GM21786 (cell line): ENCODE measurements at regions not wholly inside any gene's neighbourhood (a gene's known extent, or its start where the extent isn't known, plus 50 kb on each side); places are given as distances from the start of the nearest gene placed in this dataset.
"Not testable (repeated sequence)": the region's sequence is repeated elsewhere in the genome, so short reads cannot be mapped to it uniquely, and the experiment has no call there.

Experiments used
- ATAC-seq: cut with Tn5 transposase; IDR thresholded peaks from one replicate; pipeline ENCODE4 v1.9.1; 2021; ENCODE audit not compliant: unreplicated experiment

DNA sequence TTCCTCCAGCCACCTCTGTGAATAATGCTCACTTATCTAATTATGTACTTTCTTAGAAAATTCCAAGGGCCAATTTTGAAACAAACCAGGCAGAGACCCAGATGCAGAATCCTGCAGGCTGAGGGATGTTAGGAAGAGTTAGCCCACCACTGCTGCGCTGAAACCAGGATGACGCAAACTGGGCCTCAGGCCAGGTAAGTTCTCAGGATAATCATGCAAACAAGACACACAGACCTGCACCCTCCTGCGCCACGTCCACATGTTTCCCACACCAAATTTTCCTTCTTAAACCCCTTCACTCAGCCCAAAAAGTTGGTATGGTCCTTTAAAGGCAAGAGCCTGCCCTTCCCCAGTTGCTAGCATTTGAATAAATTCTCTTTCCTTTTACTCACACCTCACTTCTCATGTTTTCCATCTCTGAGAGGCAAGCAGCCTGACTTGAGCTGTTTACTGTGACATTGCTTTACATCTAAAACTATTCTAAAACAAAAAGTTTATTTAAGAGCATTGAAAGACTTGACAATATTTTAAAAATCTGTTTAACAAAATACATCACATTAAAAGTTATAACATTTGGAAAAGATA is 887.1 kb downstream of the LRRIQ3 start:
- ATAC-seq, result no peak

DNA sequence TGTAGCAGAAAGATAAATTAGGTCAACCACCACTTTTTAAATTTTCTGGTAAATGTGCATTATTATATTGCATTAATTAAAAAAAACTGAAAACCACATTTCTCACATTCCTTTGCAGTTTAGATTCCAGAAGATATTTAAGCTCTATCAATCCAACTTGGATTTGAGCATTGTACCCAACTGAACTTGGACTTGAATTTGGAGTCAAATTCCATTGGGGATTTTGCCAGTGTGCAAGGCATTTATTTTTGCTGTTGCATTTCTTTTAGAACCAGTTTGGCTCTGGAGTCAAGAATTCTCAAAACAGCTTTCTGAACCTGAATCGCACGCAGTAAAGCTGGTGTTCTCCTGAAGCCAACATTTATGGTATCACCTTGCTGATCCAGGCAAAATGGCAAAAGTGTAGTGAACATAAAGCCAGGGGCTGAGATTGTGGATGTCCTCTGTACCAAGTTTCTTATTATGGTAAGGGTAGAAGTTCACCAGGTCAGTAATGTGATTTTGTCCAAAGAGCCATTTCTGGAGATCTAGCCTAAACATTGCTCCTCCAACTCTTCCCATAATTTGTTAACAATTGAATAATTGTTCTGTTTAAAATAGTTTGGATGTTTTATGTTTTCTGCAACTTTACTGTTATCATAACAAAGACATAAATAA is 890.9 kb downstream of the LRRIQ3 start:
- ATAC-seq, result no peak

DNA sequence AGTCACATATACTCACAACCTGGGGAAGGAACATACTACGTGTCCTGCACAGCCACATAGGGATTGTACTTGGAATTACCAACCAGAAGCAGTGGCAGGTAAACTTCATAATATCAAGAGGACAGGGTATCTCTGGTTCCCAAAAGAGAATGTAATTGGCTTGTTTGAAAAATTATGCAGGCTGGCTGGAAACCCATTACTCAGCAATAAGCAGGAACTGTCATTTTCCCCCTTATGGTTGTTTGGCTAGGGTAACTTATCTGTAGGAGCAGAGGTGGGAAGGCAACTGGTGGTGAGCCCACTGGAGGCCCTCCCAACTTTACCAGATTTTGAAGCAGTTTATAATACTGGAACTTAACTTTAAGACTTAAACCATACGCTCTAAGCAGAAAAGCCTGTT is 924.1 kb downstream of the LRRIQ3 start:
- ATAC-seq, result no peak

DNA sequence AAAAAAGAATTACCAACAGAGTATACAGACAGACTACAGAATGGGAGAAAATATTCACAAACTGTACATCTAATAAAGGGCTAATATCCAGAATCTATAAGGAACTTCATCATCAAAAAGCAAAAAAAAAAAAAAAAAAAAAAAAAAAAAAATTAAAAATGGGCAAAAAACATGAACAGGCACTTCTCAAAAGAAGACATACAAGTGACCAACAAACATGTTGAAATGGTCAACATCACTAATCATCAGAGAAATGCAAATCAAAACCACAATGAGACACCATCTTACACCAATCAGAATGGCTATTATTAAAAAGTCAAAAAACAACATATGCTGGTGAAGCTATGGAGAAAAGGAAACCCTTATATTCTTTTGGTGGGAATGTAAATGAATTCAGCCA is 952.8 kb downstream of the LRRIQ3 start:
- ATAC-seq, result not testable (repeated sequence)

DNA sequence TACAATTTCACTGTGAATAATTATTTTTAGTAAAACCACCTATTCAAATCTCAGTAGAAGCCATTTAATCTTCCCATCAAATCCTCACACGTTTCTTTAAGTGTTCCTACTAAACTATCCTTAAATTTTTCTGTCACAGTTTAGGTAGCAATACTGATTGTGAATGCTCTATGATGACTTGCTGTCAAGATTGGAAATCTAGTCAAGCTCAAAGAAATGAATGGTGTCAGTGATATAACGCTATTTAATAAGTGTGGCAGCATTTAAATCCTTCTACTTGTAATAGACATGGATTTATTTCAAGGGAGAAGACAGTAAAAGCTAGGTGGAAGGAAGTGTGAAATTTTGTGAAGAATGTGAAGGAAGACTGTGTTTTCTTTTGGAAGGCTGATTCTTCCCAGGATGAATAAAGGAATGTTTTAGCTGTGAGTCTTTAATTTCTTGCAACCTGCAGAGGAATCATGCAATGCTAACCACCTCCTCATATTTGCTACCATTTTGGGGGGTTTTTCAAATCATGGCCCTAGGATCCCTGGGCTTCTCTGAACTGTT is 936.7 kb upstream of the NEGR1 start:
- no peak for ATAC-seq

DNA sequence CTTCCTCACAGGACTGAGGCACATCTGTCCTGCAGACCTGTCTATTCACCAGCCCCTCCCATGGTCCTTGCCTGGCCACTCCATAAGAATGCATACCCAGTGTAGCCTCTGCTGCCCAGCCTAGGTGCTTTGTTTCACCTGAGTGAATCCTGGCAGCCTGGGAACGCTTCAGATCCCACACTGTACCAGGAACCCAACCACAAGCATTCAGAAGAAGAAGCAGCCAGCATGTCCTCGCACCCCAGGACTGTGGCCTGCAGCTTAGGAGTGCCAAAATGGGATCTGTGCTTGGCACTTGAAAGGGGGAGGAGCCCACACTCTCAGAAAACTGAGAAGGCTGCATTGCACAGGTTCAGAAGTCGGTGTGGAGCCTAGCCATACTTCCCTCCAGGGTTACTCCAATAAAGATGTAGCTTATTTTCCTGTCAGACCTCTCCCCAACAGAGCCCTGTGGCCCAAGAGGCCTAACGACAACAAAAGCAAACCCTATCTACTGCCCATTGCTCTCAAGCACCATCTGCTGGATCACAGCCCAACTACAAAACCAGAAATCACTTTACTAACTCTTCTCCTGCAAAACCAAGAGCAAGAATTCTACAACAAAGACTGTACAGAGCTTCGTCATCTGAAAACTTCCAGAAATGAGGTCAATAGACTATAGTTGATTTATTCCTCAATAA is 923.1 kb upstream of the NEGR1 start:
- no peak for ATAC-seq

DNA sequence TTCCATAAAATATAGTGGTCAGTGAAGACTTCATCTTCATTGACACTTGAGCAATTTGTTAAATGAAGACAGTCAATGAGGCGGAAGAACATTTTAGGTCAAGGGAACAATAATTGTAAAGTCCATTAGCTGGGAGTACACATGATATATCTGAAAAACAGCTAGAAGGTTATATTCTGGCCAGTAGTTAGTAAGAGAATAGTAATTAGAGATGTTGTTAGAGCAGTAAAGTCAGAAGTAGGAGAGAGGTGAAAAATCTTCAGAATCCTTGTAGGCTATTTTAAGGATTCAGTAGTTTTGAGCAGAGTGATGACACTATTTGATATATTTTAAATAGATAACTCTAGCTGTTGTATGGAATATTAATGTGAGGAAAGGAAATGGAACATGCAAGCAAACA is 915.6 kb upstream of the NEGR1 start:
- no peak for ATAC-seq

DNA sequence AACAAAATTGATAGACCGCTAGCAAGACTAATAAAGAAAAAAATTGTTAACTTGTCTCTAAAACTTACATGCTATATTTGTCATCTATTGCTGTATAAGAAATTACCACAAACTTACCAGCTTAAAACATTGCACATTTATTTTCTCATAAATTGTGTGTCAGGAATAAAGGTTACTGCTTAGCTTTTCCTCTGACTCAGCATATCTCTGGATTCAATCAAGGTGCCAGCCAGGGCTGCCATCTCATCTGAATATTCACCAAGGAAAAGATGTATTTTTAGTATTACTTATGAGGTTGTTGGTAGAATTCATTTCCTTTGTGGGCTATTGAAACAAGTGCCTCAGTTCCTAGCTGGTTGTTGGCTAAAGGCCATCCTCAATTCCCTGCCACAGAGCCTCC is 912.6 kb upstream of the NEGR1 start:
- ATAC-seq, result no peak

DNA sequence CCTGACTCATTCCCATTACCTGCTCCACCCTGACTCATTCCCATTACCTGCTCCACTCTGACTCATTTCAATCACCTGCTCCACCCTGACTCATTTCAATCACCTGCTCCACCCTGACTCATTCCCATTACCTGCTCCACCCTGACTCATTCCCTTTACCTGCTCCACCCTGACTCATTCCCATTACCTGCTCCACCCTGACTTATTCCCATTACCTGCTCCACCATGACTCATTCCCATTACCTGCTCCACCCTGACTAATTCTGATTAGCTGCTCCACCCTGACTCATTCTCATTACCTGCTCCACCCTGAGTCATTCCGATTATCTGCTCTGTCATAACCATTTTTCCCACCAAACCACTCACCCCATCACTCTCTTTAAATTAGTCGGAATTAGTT is 901.2 kb upstream of the NEGR1 start:
- ATAC-seq, result not testable (repeated sequence)

DNA sequence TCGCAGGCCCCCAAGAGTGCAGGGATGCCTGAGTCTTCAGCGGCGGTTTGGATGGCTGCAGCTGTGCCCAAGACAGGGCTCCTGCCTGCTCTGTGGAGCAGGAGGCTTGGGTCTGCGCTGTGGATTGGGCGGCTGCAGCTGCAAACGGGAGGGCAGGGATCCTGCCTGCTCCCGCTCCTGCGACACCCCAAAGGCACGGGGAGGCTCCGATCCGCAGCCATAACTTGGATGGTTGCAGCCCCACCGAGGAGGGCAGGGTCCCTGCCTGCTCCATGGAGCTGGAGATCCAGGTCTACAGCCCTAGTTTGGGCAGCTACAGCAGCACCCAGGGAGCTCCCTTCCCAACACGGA is 898.8 kb upstream of the NEGR1 start:
- no peak for ATAC-seq

DNA sequence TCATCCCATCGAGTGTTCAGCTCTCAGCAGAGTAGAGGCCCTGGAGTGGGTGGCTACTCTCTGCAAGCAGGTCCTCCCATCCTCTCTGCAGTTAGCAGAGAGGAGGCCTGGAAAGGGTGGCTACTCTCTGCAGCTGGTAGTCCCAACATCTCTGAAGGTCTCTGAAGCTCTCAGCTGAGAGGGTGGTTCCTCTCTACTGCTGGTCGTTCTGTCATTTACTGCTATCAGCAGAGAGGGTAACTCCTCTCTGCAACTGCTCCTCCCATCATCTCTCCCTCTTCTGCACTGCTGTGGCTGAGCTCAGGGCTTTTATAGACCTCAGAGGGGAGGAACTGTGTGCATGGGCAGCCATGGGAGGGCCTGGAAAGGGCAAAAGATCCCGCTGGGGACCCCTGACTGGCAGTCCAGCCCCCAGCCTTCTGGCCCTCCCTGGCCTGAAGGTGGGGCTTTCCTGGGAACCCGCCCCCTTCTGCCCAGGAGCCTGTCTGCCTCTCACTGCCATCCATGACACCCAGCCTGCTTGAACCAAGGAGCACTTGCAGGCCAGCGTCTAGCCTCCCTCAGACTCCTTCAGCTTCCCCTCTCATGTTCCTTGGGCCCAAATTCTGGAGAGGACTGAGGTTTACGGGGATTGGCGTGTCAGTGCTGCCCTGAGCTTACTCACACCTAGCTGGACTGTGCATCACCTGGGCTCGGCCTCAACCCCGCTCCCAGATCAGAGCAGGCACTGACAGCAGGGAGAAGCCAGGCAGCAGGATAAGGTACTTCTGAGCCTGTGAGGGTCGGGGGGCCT is 898.3 kb upstream of the NEGR1 start:
- ATAC-seq, result no peak

DNA sequence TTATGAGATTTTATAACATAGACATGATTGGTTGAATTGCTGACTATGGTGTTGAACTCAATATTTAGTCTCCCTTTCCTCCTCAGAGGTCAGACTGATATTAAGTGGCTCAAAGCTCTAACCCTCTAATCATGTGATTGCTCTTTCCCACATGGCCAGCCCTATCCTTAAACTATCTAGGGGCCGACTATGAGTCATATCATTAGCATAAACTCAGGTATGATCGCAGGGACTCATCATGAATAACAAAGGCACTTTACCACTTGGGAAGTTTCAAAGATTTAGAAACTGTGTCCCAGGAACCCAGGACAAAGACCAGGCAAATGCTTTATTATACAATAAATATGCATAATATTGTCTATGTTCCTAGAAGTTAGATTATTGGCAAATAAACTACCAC is 894.6 kb upstream of the NEGR1 start:
- no peak for ATAC-seq

DNA sequence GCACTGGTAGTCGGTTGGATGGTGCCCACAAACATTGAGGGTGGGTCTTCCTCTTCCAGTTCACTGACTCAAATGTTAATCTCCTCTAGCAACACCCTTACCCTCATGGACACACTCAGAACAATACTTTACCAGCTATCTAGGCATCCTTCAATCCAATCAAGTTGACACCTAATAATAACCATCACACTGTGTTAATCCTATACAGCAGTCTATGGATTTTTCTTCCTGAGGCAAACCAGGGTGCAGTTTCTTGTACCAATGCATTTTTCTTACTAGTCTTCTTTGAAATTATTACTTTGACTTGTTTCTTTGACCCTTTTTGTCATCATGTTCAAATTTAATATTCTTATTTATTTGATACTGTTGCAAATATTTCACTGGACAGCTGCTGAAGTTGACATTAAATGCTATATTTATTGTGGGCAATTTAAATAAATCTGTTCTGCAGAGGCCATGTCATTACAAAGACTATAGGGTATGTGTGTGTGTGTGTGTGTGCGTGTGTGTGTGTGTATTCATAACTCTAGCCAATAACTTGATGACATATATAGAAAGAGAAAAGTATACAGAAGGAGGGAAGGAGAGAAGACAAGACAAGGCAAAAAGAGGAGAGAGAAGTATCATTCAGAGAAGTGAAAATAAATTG is 884.8 kb upstream of the NEGR1 start:
- ATAC-seq, result no peak

DNA sequence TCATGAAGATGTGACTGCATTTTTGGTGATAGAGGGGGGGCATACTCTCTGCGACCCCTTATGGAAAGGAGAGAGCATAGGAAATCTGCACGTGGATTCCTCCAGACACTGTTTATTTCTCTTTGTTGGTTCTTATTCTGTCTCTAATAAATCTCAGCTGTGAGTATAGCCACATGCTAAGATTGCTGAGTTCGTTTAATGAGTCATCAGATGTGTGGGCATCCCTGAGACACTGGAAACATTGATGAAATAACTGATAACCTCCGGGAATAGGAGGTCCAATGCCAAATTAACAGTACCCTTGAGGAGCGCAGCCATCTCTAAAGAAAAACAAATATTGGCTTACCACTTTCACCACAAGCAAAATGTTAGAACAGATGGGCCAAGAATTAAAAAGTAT is 880.2 kb upstream of the NEGR1 start:
- ATAC-seq, result no peak

DNA sequence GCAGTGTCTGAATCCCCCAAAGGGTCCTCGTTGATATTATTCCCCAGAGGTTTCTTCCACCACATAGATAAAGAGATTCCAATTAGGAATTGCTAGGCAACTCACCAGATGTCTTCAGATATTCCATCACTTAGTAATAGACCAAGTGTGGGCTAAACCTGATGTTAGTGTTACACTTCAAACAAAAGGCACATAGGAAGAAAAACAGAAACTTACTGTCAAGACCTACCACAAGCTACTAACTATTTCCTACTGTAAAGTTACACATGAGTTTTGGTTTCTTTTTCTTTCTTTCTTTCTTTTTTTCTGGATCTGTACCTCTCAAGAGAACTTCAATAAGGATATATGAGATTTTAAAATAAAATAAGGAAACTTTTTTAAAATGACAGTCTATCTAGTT is 879.1 kb upstream of the NEGR1 start:
- ATAC-seq, result no peak

DNA sequence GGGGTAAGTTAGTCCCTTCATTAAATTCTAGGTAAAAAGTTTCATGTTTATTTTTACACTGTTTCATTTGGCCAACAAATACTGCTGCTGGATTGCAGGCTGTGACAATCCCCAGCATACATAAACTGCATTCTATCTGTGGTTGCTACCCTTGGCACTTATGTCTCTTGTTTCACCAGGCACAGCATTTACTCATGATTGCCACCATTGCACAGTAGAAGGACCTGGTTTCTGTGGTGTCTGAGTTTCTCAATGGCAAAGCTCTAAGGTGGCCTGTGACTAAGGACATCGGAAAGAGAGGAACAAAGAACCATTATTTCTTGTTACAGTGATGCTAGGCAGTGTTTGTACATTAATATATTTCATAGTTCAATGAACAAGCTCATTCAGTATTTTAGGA is 878.4 kb upstream of the NEGR1 start:
- ATAC-seq, result no peak

DNA sequence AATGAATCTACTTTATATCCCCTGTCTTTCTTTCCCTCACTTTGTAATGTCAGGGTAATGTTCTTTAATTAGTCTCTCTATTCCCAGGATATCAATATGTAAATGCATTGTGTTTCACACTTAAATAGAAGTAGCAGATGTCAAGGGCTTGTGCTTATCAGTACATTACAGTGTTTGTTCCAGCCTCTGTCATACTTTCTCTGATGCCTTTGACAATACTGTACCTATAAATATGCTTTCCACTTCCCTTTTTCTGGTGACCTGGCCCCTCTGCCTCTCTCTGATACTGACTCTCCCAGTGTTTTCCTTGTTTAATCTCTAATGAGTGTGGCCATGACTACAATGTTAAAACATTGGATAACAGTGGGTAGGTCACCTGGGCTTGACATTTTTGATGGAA is 862.0 kb upstream of the NEGR1 start:
- ATAC-seq, result no peak

DNA sequence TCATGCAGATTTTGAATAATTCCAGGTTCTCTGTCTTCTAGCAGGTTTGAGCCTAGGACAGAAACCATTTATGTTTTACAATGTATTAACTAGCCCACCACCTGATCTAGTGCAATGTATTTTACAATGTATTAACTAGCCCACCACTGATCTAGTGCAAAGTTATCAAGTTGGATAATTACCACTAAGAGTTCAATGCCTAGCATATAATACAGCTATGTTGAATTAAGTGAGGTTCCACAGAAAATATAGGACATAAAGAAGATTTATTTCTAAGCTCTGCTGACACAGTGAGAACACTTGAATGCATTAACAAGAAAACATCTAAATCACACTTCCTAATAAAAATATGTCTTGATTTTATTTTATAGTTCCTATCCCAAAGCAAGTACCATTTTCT is 854.6 kb upstream of the NEGR1 start:
- ATAC-seq, result no peak

DNA sequence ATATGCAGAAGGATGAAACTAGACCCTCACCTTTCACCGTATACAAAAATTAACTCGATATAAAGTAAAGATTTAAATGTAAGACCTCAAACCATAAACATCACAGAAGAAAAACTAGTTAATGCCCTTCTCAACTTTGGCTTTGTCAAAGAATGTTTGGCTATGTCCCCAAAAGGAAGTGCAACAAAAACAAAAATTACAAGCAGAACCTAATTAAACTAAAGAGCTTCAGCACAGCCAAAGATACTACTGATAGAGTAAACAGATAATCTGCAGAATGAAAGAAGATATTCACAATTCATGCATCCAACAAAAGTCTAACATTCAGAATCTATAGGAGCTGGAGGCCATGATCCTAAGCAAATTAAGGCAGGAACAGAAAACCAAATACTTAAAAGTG is 824.6 kb upstream of the NEGR1 start:
- no peak for ATAC-seq

DNA sequence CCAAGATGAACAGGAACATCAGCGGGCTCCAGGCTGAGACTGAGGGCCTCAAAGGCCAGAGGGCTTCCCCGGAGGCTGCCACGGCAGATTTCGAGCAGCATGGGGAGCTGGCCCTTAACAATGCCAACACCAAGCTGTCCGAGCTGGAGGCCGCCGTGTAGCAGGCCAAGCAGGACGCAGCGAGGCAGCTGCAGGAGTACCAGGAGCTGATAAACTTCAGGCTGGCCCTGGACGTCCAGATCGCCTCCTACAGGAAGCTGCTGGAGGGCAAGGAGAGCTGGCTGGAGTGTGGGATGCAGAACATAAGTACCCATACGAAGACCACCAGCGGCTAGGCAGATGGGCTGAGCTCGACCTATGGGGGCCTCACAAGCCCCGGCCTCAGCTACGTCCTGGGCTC is 823.4 kb upstream of the NEGR1 start:
- ATAC-seq, result no peak

DNA sequence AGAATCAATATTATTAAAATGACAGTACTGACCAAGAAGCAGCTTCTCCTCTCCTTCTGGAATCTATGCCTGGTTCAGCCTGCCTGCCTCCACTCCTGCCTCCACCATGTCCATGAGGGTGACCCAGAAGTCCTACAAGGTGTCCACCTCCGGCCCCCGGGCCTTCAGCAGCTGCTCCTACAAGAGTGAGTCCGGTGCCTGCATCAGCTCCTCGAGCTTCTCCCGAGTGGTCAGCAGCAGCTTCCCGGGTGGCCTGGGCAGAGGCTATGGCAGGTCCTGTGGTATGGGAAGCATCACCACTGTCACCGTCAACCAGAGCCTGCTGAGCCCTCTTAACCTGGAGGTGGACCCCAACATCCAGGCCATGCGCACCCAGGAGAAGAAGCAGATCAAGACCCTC is 822.4 kb upstream of the NEGR1 start:
- ATAC-seq, result no peak
